HG03066 (cell line): ENCODE measurements at regions not wholly inside any gene's neighbourhood (a gene's known extent, or its start where the extent isn't known, plus 50 kb on each side); places are given as distances from the start of the nearest gene placed in this dataset.

Experiments used
- ATAC-seq: cut with Tn5 transposase; IDR thresholded peaks from one replicate; pipeline ENCODE4 v1.9.1; 2021; ENCODE audit warnings: low read depth; ENCODE audit not compliant: unreplicated experiment

DNA sequence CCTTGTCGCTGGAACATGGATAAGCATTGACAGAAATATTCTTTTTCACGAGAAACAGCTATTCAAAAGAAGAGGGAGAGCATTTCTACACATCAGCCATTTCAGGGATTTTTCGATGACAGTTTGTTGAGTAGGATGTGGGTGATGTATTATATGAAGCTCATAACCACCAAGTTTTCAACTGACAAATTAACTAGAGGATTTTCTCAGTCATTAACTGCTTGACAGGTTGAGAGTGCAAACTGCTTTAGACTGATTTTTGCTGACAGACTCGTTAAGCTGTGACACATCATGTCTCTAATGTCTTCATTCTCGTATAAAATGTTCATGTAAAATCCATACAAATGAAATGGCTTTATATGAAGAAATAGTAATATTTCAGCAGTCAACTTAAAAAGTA lies 354.2 kb upstream of the KCNN2 start:
- no peak for ATAC-seq

DNA sequence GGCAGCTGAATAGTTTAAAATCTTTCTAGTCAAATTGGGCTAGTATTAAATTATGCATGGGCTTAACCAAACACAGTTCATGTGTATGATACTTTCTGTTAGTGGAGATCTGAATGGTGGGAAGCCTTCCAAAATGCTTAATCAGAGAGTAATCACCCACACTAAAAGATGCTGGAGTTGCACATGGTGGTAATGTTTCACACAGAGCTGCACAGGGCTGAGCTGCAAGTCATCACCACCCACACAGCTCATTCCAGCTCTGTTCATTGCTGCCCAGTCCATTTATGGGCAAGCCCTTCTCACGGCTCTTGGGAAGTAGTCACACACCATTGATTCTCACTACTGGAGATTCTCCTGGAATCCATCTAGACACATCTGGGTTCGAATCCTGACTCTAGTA lies 351.5 kb upstream of the KCNN2 start:
- no peak for ATAC-seq

DNA sequence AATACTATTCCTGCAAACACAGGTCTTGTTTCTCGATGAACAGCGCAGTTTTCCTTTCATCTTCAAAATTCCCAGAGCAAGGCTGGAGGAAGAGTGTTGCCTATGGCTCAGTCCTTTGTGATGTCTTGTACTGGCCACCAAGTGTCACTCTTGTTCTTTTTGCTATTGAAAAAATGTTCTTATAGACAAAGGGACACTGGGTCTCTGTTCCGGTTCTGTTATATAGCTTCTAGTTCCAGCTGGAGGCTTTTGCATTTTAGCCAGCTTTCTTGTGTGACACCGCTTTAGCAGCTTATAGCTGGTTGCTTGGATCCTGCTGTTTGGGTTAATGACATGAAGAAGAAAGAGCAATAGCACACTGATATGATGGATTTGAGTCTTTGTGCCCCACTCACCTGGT lies 343.7 kb upstream of the KCNN2 start:
- no peak for ATAC-seq

DNA sequence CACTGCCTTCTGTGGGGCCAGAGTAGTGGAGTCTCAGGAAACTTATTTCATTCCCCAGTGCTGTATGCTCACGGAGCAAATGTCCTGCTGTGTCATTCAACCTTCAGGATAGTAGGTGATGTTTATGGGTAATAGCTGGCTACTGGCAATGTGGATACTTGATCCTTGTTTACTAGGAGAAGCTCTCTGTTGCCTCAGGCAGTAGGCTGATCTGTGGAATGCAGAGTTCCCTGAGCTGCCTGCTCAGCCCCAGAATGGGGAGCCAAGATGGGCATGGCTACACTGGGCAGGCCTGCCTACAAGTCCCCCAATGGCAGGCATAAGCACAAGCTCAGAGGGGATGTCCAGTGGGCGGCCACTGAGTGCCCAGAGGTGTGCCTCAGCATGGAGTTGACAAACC lies 323.1 kb upstream of the KCNN2 start:
- ATAC-seq = no peak

DNA sequence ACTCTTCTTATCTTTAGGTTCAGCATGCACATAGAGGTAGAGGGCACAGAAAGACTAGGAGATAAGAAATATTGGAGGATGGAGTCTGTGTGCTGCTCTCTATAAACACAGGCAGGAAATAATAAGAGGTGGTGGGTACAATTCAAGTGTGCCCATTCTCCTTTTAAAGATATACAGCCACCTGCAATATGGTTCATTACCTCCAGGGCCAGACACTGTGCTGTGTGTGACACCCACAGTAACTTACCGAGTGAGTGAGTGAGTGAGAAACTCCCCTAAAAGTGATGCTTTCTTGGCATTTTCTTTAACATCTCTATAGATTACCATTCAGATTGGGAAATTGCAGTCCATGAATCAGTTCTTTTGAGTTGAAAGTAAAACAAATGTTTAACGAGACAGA lies 311.8 kb upstream of the KCNN2 start:
- no peak for ATAC-seq

DNA sequence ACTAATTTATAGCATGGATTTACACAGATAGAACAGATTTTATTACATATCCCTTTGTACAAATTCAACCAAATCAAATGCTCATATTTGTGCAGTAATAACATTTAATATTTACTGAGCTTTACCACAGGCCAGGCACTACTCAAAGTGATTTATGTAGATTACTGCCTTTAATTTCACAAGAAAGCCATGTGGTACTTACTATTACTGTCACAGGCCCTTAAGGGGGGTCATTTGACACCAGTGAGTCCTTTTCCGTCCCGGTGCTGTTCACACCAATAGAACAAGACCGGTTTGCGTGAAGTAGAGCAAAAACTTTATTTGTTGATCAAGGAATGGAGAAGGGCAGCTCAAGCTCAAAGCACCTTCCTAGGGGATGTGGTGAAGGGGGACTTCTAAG lies 308.5 kb upstream of the KCNN2 start:
- ATAC-seq = no peak

DNA sequence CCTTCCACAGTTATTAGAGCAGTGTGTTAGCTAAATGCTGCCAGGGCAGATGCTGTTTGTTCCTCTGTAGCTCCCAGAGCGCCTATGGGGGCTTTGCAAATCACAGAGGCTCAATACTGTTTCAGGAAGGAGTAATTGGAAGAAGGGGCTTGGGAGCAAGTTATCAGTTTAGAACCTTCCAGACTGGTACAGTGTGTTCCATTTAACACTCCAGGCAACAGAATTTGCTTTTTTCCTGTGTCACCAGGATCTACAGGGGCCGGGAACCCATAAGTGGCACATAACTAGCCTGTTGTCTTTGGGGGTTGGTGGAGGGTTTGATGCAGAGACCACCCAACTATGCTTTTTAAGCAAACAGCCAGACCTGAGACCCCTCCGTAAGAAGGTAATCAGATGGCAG lies 307.3 kb upstream of the KCNN2 start:
- ATAC-seq = no peak

DNA sequence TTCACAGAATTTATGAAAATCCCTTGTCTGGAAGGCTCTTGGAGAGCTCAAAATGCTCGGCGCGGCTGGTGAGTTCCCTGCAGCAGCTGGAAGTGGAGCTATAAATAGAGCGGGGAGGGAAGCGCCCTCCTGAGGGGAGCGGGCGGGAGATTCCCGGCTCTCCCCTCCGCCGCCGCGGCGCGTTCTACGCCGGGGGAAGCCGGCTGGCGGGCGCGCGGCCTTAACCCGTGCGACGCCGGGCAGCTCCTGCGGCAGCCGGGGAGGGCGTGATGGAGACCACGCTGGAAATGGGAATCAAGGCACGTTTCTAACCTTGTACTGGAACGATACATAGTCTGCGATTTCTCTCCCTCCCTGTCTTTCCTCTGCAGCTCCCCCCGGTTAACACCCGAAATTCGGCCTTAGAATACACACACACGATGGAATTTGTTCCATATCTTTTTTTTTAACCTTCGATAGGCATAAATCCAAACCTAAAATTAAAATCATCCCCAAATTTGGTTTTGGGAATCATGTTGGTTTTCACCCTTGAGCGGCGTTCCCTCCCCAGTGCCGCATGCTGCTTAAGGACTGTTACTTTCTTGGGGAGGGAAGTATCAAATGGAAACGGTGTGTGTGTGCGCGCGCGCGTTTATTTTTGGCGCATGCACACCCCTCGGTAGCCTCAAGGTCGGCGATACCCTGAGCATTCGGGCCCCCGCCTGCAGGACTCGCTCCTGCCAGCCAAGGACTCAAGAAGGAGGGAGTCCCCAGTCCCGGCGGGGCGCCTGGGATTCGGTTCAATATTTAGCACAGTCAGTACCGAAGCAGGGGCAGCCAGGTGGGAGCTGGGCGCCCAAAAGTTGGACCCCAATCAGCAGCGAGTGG lies 306.3 kb upstream of the KCNN2 start:
- no peak for ATAC-seq

DNA sequence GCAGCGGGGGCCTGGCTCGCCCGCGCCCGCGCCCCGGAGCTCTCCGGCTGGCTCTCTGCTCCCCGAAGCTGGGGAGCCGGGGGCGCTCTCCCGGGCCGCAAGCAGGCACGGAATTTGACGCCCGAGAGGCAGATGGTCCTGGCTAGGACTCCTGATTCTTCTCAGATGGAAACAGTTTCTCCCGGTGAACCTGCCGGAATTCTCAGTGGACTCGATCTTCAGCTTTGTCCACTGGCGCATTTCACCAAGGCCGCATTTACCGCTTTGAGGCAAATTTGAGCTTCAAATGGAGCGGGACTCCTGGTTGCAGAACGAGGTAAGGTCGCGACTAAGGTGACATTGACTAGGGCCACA lies 305.7 kb upstream of the KCNN2 start:
- no peak for ATAC-seq

DNA sequence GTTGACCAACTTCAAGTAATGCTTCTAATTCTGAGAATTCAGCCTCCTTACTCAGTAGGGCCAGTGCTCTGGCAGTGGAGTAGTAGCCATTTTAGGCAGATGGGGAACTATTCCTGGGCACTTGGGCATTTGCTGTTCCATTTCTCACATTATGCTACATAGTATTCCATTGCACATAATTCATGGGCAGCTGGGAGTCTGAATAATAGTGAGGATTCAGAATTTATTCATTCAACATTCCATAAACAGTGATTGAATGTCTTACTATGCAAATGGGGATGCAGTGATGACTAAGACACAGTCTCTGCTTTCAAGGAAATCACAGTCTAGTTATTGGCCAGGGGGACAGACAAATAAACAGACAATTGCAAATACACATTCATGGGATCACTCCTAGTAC lies 301.0 kb upstream of the KCNN2 start:
- no peak for ATAC-seq

DNA sequence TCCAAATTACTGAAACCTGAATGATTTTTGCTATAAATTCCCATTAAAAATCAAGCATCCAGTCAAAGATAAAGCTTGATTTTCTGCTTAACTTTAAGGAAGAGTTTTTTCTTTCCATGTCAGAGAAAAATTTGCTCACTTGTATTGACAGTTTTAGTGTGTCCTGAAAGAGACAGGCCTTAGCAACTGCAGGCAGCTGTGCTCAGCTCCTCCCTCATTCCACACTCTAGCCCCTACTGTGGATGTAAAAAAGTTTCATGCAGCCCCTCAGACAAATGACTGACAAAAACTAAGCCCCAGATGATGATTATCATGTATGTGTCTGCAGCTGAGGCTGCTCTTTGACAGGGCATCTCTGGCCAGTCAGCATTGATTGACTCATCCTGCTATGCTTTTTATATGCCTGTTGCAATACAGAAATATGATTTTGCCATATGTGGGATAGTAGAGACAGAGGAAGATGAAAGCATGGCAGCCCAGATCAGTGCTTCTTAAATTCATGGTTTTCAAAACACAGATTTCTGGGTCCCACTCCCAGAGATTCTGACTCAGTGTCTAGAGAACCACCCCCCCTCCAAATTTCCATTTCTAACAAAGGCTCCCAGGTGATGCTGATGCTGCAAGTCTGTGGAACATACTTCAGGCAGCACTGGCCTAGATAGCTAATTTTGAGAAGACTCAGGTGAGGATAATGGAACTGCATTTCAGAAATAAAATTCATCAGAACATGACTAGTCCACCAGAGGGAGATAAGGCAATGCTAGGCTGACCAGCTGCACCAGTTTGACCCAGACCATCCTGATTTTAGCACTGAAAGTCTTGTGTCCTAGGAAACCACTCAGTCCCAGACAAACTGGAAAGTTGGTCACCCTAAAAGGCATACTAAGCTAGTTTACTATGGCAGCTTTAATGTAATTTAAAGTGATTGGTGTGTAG lies 298.7 kb upstream of the KCNN2 start:
- no peak for ATAC-seq

DNA sequence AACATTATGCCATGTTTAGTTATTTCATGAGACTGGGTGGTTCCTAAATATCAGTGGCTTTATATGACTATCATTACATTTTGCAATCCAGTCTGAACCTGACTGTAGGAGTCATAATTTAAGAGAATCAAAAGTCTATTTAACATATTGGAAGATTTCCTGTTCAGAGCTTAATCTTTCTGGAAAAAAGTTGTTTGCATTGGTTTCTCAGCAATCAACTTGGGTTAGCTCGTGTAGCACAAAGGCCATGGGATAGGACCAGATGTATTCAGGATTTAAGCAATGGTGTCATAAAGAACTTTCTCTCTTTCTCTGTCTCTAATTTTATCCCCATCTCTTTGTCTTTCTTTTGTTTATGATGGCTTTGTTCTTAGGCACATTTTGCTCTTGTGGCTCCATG lies 296.0 kb upstream of the KCNN2 start:
- ATAC-seq = no peak

DNA sequence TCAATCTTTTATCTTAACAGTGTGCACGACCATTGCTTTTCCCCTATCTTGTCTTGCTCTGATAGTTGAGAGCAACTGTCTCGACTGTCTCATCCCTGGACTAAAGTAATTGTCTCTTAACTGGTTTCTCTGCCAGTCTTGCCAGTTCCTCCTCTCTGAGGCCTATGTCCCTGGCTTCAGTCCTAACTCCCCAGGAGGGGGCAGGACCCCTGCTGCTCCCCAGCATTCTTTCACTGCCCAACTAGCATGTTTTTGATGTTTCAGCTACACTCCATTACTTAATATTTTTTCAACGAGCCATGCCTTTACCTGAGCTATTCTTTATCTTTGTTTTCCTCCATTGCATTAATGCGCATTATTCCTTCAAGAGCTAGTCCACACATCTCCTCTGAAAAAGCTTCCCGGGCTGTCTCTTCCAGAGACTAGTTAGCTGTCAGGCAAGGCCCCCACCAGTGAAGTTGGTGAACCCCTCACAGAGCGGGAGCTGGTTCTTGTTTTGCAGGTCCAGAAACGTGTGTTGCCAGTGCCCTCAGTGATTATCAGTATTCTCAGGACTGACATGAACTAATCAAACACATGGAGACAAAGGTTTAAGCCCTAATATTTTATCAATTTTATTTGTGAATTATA lies 291.7 kb upstream of the KCNN2 start:
- ATAC-seq = no peak

DNA sequence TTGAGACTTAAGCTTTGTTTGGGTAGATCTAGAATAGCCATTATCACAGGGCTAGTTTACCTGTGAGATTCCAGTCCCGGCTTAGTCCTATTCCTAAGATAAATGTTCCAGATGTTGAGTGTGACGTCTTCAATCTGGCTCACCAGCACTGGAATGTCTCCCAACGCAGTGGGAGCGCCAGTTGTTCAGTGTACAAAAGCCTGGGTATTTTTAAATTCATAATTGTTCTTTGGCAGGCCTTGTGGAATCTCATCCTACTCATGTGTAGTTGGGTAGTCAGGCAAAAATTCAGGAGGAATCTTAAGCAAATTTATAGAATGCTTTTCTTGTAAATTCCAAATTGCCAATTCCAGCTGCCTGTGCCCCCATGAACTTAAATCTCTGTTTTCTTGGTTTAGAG lies 272.6 kb upstream of the KCNN2 start:
- no peak for ATAC-seq

DNA sequence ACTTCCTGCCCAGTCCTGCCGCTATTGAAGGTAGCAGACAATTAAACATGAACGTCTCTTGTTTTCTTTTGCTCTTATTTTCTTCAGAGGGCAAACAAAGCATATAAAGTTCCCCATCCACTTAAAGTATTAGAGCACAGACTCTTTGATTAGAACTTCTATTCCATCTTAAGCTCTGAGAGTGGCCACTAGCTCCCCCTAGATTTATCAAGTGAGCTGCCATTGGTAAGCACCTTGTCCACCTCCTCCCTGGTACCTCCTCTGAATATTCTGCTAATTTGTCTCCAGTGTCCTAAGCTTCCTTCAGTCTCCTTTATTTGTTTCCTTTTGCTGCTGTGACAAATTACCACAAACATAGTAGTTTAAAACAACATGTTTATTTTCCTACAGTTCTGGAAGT lies 264.3 kb upstream of the KCNN2 start:
- ATAC-seq = no peak

DNA sequence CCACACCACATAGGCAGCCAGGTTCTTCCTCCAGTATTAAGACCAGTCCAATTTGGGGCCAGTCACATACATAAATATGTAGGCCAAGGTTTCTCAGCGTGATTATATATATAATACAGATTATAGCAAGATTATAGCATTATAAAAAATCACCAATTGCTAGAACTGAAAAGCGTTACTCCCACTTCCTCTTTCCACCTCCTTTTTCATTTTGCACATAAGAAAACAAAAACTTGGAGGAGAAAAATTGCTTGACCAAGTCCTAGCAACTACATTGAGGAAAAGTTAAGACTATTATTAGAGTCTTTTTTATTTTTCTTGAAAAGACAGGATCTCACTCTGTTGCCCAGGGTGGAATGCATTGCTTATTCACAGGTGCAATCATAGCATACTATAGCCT lies 262.7 kb upstream of the KCNN2 start:
- no peak for ATAC-seq

DNA sequence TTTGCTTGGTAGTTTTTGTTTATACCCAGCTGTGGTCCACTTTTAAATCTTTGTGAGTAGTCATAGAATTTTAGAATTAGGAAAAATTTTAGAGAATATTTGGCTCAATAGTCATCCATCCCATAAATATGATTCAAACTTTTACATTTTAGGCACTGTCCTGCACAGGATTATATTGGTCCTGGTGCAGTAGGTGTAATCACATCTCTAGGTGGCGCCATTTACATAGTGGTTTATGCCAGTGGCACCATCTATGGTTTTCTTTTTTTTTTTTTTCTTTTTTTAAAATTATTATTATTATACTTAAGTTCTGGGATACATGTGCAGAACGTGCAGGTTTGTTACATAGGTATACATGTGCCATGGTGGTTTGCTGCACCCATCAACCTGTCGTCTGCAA lies 260.7 kb upstream of the KCNN2 start:
- peak; percentile 73 for ATAC-seq

DNA sequence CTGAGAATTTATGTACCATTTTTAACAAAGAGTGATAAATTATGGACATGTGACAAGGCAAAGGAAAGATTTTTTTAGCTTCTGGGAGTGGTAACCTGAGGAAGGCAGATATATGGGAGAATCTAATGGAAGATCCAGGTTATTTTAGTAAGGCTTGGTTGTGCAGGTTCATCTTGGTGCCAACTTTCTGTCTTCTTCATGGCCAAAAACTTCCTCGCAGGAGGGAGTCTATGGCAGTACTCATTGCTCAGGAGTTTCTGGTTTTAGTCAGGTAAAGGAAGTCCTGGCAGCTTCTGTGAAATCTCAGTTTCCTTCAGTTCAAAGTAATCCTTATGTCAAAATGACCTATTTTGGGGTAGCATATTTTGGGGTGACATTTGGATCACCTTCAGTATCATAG lies 248.3 kb upstream of the KCNN2 start:
- no peak for ATAC-seq

DNA sequence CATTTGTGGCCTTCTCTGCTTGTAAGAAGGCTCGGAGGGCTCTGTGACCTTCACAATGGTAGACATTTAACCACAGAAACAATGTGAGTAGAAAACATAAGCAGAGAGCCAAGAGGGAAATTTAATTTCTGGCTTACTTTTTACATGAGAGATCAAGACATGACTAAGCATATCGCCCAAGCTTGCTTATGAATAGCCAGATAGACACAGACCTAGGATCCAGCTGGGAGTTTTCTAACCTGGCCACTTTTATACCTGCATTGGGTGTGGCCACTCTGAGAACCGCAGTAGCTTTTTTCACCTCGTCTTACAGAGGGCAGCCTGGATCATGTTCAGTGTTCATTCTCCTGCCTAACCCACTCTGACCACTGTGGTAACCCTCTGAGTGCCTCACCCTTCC lies 244.9 kb upstream of the KCNN2 start:
- ATAC-seq = no peak

DNA sequence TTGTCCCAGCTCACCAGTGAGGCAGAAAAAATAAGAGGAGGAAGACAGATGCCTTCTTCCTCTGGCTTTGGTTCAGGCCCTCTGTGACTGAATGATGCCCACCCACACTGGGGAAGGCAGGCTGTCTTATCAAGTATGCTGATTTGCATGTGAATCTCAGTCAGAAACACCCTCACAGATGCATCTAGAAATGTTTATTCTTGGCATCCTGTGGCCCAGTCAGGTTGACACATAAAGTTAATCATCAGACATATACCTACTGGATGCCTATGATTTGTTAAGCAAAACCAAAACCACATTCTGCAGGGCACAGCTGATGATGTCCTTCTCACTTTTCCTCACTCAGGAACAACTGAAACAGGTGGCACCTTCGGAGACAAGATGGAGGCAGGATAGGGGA lies 243.4 kb upstream of the KCNN2 start:
- ATAC-seq = no peak

DNA sequence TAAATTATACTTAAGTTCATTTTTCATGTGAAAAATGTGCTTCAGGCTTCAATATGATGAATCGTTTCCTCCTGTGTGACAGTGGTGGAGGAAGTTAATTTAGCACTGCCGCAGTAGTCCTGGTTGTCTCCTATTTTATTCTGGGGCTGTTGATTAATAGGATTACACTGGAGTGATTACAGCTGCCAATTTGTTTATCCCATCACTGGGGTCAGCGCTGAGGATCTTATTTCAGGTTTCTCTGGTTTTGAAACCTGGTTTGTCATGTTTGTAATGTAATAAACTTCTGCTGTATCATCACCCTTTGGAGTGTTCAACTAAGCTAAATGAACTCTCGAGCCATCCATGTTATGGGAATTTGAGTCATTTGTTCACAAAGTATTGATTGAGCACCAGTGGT lies 241.7 kb upstream of the KCNN2 start:
- no peak for ATAC-seq
